HepG2 (cell line): ENCODE measurements at regions not wholly inside any gene's neighbourhood (a gene's known extent, or its start where the extent isn't known, plus 50 kb on each side); places are given as distances from the start of the nearest gene placed in this dataset.

Experiments
- ATAC-seq: fragments of 200-7000 bp; cut with Tn5 transposase; 3 replicates; pipeline ENCODE4 v1.9.1; 2020; ENCODE audit warnings: mild to moderate bottlenecking, moderate library complexity
- BruUV-seq: library from RNA; stranded (reverse); fragments of 400-500 nt; replicated peaks from 2 replicates; lab custom pipeline; 2021; lab: Mats Ljungman, UMichigan
- CTCF ChIA-PET: fragments of 300-600 bp; formaldehyde crosslinking; extraction: SDS; loops from one replicate; lab custom pipeline; 2021; ENCODE audit warnings: low total read pairs, inconsistent platforms, low intra/inter-chr PET ratio; lab: Yijun Ruan, JAX
- POLR2A ChIA-PET: fragments of 350-600 bp; sonication (Branson Sonifier 250); formaldehyde crosslinking; loops from one replicate; lab custom pipeline; 2020; ENCODE audit warnings: antibody characterized with exemption, inconsistent platforms; lab: Yijun Ruan, JAX
- DNase-seq: peaks from one replicate; pipeline ENCODE4 v3.0.0-alpha.2; 2015; ENCODE audit warnings: low spot score
- FAIRE-seq: peaks from 3 replicates; lab custom pipeline; 2011; peaks lifted over from hg19 to GRCh38; lab: Jason Lieb, UNC
- H2AFZ ChIP-seq: one replicate; pipeline ENCODE4 v1.6.1; 2011; ENCODE audit warnings: low read length, inconsistent platforms
- H3K27ac ChIP-seq: fragments of 300-600 bp; 3 replicates; pipeline ENCODE4 v1.8.0; 2011; ENCODE audit warnings: mixed run types, mild to moderate bottlenecking, mixed read lengths, low read length, inconsistent platforms; ENCODE audit not compliant: insufficient read depth; ENCODE audit errors: extremely low read length
- H3K27me3 ChIP-seq, 2 experiments: fragments of 200-600 bp in 1 of 2; 2 replicates in 1 of 2; 3 replicates in 1 of 2; pipeline versions ENCODE4 v1.6.0 to v1.8.0; 2011; ENCODE audit warnings: low read length in 2 of 2, mild to moderate bottlenecking in 2 of 2, moderate library complexity in 2 of 2, inconsistent platforms in 1 of 2; ENCODE audit not compliant: insufficient read depth in 2 of 2, control insufficient read depth in 1 of 2
- H3K36me3 ChIP-seq, 2 experiments: fragments of 200-600 bp in 1 of 2; replicated peaks in 1 of 2; 2 replicates in 1 of 2; 3 replicates in 1 of 2; pipeline versions ENCODE4 v1.5.1 to v1.8.0; 2011; ENCODE audit warnings: low read length in 2 of 2, inconsistent platforms in 1 of 2; ENCODE audit not compliant: insufficient read depth in 2 of 2, control insufficient read depth in 1 of 2
- H3K4me1 ChIP-seq: 2 replicates; pipeline ENCODE4 v1.5.1; 2012; ENCODE audit warnings: low read length, inconsistent platforms; ENCODE audit not compliant: insufficient read depth
- H3K4me2 ChIP-seq: 2 replicates; pipeline ENCODE4 v1.6.0; 2011; ENCODE audit warnings: low read depth, low read length, inconsistent platforms
- H3K4me3 ChIP-seq, 3 experiments: fragments of 200-600 bp in 1 of 3; sonication (generic), shearing (Covaris generic) in 1 of 3; replicated peaks in 1 of 3; 2 replicates each; pipeline ENCODE4 v1.5.1; 2011 to 2016; ENCODE audit warnings: low read length in 3 of 3, inconsistent platforms in 2 of 3, low read depth in 2 of 3, mild to moderate bottlenecking in 2 of 3, control low read depth in 1 of 3, mixed read lengths in 1 of 3; ENCODE audit not compliant: insufficient read depth in 1 of 3
- H3K79me2 ChIP-seq: one replicate; pipeline ENCODE4 v1.6.1; 2011; ENCODE audit warnings: low read length, inconsistent platforms; ENCODE audit not compliant: insufficient read depth
- H3K9ac ChIP-seq: 2 replicates; pipeline ENCODE4 v1.6.0; 2011; ENCODE audit warnings: mild to moderate bottlenecking, low read depth, low read length, inconsistent platforms; ENCODE audit not compliant: insufficient read depth
- H3K9me3 ChIP-seq: 2 replicates; pipeline ENCODE4 v1.5.1; 2012; ENCODE audit warnings: mild to moderate bottlenecking, low read length
- H4K20me1 ChIP-seq: 2 replicates; pipeline ENCODE4 v1.6.0; 2011; ENCODE audit warnings: inconsistent platforms, mild to moderate bottlenecking, low read length, moderate library complexity; ENCODE audit not compliant: insufficient read depth
- ATRX ChIP-seq: sonication (generic); formaldehyde crosslinking; IDR thresholded peaks from 2 replicates; pipeline ENCODE4 v1.4.0; 2020; ENCODE audit warnings: missing genetic modification reagents, borderline replicate concordance
- EP300 ChIP-seq, 3 experiments: sonication (generic) in 1 of 3; formaldehyde crosslinking in 1 of 3; IDR thresholded peaks; 2 replicates each; pipeline versions ENCODE4 v1.5.1 to v1.6.1; 2011 to 2020; ENCODE audit warnings: low read depth in 2 of 3, low read length in 2 of 3, borderline replicate concordance in 1 of 3, improper control_type of control experiment in 1 of 3, mild to moderate bottlenecking in 1 of 3, missing genetic modification reagents in 1 of 3, moderate library complexity in 1 of 3
- HHEX ChIP-seq: IDR thresholded peaks from 2 replicates; pipeline ENCODE4 v1.6.1; 2016; ENCODE audit warnings: control low read depth
- JUNB ChIP-seq: sonication (generic); formaldehyde crosslinking; IDR thresholded peaks from 2 replicates; pipeline ENCODE4 v1.8.0; 2022; ENCODE audit warnings: missing genetic modification reagents, mild to moderate bottlenecking, borderline replicate concordance
- KDM1A ChIP-seq: IDR thresholded peaks from 2 replicates; pipeline ENCODE4 v1.6.1; 2016; ENCODE audit warnings: missing compliant biosample characterization
- KMT2B ChIP-seq: IDR thresholded peaks from 2 replicates; pipeline ENCODE4 v1.6.1; 2016; ENCODE audit warnings: missing genetic modification reagents, missing compliant biosample characterization
- NCOA2 ChIP-seq: sonication (generic); formaldehyde crosslinking; IDR thresholded peaks from 2 replicates; pipeline ENCODE4 v1.8.0; 2022; ENCODE audit warnings: inconsistent platforms
- PHF20 ChIP-seq: sonication (generic); formaldehyde crosslinking; IDR thresholded peaks from 2 replicates; pipeline ENCODE4 v1.5.0; 2020; ENCODE audit warnings: mild to moderate bottlenecking, missing genetic modification reagents
- PLRG1 ChIP-seq: fragments of 450-650 bp; conservative IDR thresholded peaks from 2 replicates; pipeline ENCODE4 v1.6.1; 2016
- PRMT3 ChIP-seq: sonication (generic); formaldehyde crosslinking; IDR thresholded peaks from 2 replicates; pipeline ENCODE4 v1.8.1; 2022; ENCODE audit warnings: low read depth, mild to moderate bottlenecking, moderate library complexity, missing genetic modification reagents, borderline replicate concordance
- RELA ChIP-seq: sonication (generic); formaldehyde crosslinking; IDR thresholded peaks from 2 replicates; pipeline ENCODE4 v1.4.0; 2020; ENCODE audit warnings: missing genetic modification reagents
- TMF1 ChIP-seq: sonication (generic); formaldehyde crosslinking; IDR thresholded peaks from 2 replicates; pipeline ENCODE4 v1.8.1; 2022; ENCODE audit warnings: low read depth, missing genetic modification reagents
- ZBTB8A ChIP-seq: sonication (generic); formaldehyde crosslinking; IDR thresholded peaks from 2 replicates; pipeline ENCODE4 v1.4.0; 2020; ENCODE audit warnings: mild to moderate bottlenecking, low read depth, missing genetic modification reagents, borderline replicate concordance
- ZKSCAN5 ChIP-seq: sonication (generic); formaldehyde crosslinking; IDR thresholded peaks from 2 replicates; pipeline ENCODE4 v1.5.1; 2020; ENCODE audit warnings: mild to moderate bottlenecking, missing genetic modification reagents
- ZNF136 ChIP-seq: sonication (generic); formaldehyde crosslinking; IDR thresholded peaks from 2 replicates; pipeline ENCODE4 v1.8.1; 2022; ENCODE audit warnings: low read depth, mild to moderate bottlenecking, moderate library complexity, missing genetic modification reagents
- ZNF225 ChIP-seq: sonication (generic); formaldehyde crosslinking; IDR thresholded peaks from 2 replicates; pipeline ENCODE4 v1.4.0; 2020; ENCODE audit warnings: mild to moderate bottlenecking, missing genetic modification reagents
- ZNF282 ChIP-seq: fragments of 450-650 bp; IDR thresholded peaks from 2 replicates; pipeline ENCODE4 v1.6.1; 2018; ENCODE audit not compliant: partially characterized antibody
- ZNF879 ChIP-seq: sonication (generic); formaldehyde crosslinking; IDR thresholded peaks from 2 replicates; pipeline ENCODE4 v1.8.1; 2023; ENCODE audit warnings: missing genetic modification reagents
- WGBS: methylation state at CpG from one replicate; pipeline ENCODE4 v1.1.6; 2017; ENCODE audit warnings: low lambda C conversion rate; 5-methylcytosine and 5-hydroxymethylcytosine counted together
- in situ Hi-C: cut with HindIII; loops from 2 replicates; pipeline ENCODE4 v1.10.0; 2017; ENCODE audit warnings: low pct_unique_long_range_greater_than_20kb; ENCODE audit not compliant: extremely low pct_ligation_motif_present
- intact Hi-C: fragments of 100-400 bp; cut with micrococcal nuclease; formaldehyde crosslinking; loops from one replicate; pipeline ENCODE4 v1.10.0; 2022; ENCODE audit not compliant: unreplicated experiment
- TF ChIP-seq, protein P1 (sequence below): sonication (generic); formaldehyde crosslinking; IDR thresholded peaks from 2 replicates; pipeline ENCODE4 v1.4.0; 2020; ENCODE audit warnings: mild to moderate bottlenecking, low read depth, missing genetic modification reagents
- TF ChIP-seq, protein P2 (sequence below): sonication (generic); formaldehyde crosslinking; IDR thresholded peaks from 2 replicates; pipeline ENCODE4 v1.5.0; 2020; ENCODE audit warnings: missing genetic modification reagents

DNA sequence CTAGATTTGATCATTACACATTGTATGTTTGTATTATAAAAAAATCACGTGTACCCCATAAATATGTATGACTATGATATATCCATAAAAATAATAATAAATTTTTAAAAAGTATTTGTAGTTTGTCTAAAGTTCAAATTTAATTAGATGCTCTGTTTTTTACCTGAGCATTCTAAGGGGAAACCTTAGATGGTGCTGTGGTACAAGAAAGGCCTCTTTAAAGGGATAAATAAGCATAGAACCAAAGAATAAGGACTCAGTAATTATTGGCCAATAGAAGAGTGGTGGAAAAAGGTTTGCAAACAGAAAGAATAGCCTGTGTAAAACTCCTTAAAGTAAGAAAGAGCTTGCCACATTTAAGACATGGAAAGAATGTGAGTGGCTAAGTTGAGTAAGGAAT is 580.1 kb upstream of the SEL1L start:
- Histone ChIP-seq H3K4me3 (no peak overlapping the region), H4K20me1 (no peaks in the 10 kb centered on the region), H3K27ac (no peak overlapping the region), H3K27me3 (no peaks in the 10 kb centered on the region), H3K36me3 (no peaks in the 10 kb centered on the region), H2AFZ (no peak overlapping the region), H3K4me1 (no peaks in the 10 kb centered on the region), H3K9me3 (peaks cover 84% of the 10 kb centered on the region), H3K79me2 (no peaks in the 10 kb centered on the region), H3K9ac (no peak overlapping the region), H3K4me2 (no peak overlapping the region)
- intact Hi-C loops, result no loop called here
- DNase-seq, result no peak
- no peak for FAIRE-seq
- TF ChIP-seq TMF1 (CRISPR knock-in tag) (no peak), RELA (no peak), PRMT3 (CRISPR knock-in tag) (no peak), PLRG1 (no peak), ZBTB8A (no peak), ZNF879 (no peak)
- TF ChIP-seq, protein P1, sequence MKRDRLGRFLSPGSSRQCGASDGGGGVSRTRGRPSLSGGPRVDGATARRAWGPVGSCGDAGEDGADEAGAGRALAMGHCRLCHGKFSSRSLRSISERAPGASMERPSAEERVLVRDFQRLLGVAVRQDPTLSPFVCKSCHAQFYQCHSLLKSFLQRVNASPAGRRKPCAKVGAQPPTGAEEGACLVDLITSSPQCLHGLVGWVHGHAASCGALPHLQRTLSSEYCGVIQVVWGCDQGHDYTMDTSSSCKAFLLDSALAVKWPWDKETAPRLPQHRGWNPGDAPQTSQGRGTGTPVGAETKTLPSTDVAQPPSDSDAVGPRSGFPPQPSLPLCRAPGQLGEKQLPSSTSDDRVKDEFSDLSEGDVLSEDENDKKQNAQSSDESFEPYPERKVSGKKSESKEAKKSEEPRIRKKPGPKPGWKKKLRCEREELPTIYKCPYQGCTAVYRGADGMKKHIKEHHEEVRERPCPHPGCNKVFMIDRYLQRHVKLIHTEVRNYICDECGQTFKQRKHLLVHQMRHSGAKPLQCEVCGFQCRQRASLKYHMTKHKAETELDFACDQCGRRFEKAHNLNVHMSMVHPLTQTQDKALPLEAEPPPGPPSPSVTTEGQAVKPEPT, result no peak
- no peak for ATAC-seq
- CTCF ChIA-PET, result no interaction called here
- POLR2A ChIA-PET, result no interaction called here
- no TSS peak for BruUV-seq
- in situ Hi-C loops, result no loop called here
- 0% methylated on average over 1 of the region's 1 CpG for WGBS

DNA sequence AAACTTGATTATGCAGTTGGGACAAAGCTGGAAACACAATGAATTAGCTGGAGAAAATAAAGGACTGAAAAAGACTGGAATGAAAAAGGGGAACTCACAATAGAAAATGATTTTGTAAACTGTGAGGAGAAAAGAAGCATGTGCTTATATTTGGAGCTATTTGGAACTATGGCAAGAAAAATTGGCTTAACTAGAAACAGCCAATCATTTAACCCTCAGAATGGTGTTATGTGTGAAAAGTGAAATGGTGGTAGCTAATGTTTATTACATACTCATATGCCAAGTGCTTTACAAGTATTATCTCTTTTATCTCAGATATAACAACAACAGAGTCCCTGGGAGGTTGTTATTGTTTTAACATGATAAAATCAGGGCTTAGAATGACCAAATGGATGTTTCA is 583.1 kb upstream of the SEL1L start:
- Histone ChIP-seq H3K4me2 (no peak overlapping the region), H3K4me1 (no peaks in the 10 kb centered on the region), H3K27me3 (no peaks in the 10 kb centered on the region), H3K4me3 (no peak overlapping the region), H3K9me3 (peaks cover 89% of the 10 kb centered on the region), H3K79me2 (no peaks in the 10 kb centered on the region), H4K20me1 (no peaks in the 10 kb centered on the region), H3K36me3 (no peaks in the 10 kb centered on the region), H3K27ac (no peak overlapping the region), H2AFZ (no peak overlapping the region), H3K9ac (no peak overlapping the region)
- ChIA-PET POLR2A (no interaction called here), CTCF (no interaction called here)
- ATAC-seq, result no peak
- no peak for DNase-seq
- no peak for TF ChIP-seq ZNF136 (CRISPR knock-in tag)
- TF ChIP-seq ZNF282, result no peak
- no peak for TF ChIP-seq ZKSCAN5 (CRISPR knock-in tag)
- TF ChIP-seq, protein P2, sequence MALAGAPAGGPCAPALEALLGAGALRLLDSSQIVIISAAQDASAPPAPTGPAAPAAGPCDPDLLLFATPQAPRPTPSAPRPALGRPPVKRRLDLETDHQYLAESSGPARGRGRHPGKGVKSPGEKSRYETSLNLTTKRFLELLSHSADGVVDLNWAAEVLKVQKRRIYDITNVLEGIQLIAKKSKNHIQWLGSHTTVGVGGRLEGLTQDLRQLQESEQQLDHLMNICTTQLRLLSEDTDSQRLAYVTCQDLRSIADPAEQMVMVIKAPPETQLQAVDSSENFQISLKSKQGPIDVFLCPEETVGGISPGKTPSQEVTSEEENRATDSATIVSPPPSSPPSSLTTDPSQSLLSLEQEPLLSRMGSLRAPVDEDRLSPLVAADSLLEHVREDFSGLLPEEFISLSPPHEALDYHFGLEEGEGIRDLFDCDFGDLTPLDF (CRISPR knock-in tag), result no peak
- TF ChIP-seq PHF20, result no peak
- TF ChIP-seq ATRX, result no peak
- no peak for TF ChIP-seq KMT2B (CRISPR knock-in tag)
- TF ChIP-seq HHEX (CRISPR knock-in tag), result no peak
- TF ChIP-seq JUNB, result no peak
- TF ChIP-seq ZNF225 (CRISPR knock-in tag), result no peak
- TF ChIP-seq EP300 (IDR thresholded peaks at IDR 0.05; ENCODE audit: low read depth in 2 of 2, low read length in 2 of 2), result no peak
- TF ChIP-seq EP300 (CRISPR knock-in tag; IDR thresholded peaks at IDR 0.05; ENCODE audit: borderline replicate concordance), result no peak
- no peak for TF ChIP-seq NCOA2 (CRISPR knock-in tag)
- no peak for TF ChIP-seq KDM1A (CRISPR knock-in tag)
- intact Hi-C loops (no loop called here), in situ Hi-C loops (no loop called here)
- no peak for FAIRE-seq
- BruUV-seq, result no TSS peak
